Erythroblast (primary cell): ENCODE measurements at regions not wholly inside any gene's neighbourhood (a gene's known extent, or its start where the extent isn't known, plus 50 kb on each side); places are given as distances from the start of the nearest gene placed in this dataset.

Experiments used
- GATA1 ChIP-seq: IDR thresholded peaks from 2 replicates; pipeline ENCODE4 v1.6.1; 2011; ENCODE audit warnings: low read depth, mild to moderate bottlenecking, control low read depth, low read length, moderate library complexity
- POLR2A ChIP-seq: IDR thresholded peaks from 2 replicates; pipeline ENCODE4 v1.6.1; 2011; ENCODE audit warnings: mild to moderate bottlenecking, low read length

GRCh38 chr16:85537795-85538401, 75.2 kb upstream of the GSE1 start:
- no peak for TF ChIP-seq POLR2A
- TF ChIP-seq GATA1: no peak
